GM20431 (cell line): ENCODE measurements at regions not wholly inside any gene's neighbourhood (a gene's known extent, or its start where the extent isn't known, plus 50 kb on each side); places are given as distances from the start of the nearest gene placed in this dataset.

Experiments
- in situ Hi-C: fragments of 300-500 bp; cut with MseI, MboI; formaldehyde crosslinking; loops from one replicate; pipeline ENCODE4 v1.15.0; 2020; ENCODE audit warnings: low sequenced_read_pairs; ENCODE audit not compliant: unreplicated experiment

- in situ Hi-C loops, result no loop called here
Measured at GRCh38 chr16:80433623-80434022, 107.2 kb upstream of the DYNLRB2 start.

- in situ Hi-C loops, result no loop called here
Measured at GRCh38 chr16:80427795-80428194, 113.0 kb upstream of the DYNLRB2 start.

- in situ Hi-C loops, result no loop called here
Measured at GRCh38 chr16:80418517-80419355, 122.1 kb upstream of the DYNLRB2 start.

- in situ Hi-C loops, result no loop called here
Measured at GRCh38 chr16:80417706-80418271, 123.0 kb upstream of the DYNLRB2 start.

GRCh38 chr16:80408014-80408413 is 132.8 kb upstream of the DYNLRB2 start:
- in situ Hi-C loops, result no loop called here

- in situ Hi-C loops, result no loop called here
Measured at GRCh38 chr16:80407265-80407987, 133.4 kb upstream of the DYNLRB2 start.

GRCh38 chr16:80404847-80405246 is 135.9 kb upstream of the DYNLRB2 start:
- in situ Hi-C loops, result no loop called here

GRCh38 chr16:80403894-80404293 is 136.9 kb upstream of the DYNLRB2 start:
- in situ Hi-C loops, result no loop called here

GRCh38 chr16:80390871-80391489 is 149.8 kb upstream of the DYNLRB2 start:
- in situ Hi-C loops, result no loop called here

- in situ Hi-C loops, result no loop called here
Measured at GRCh38 chr16:80390046-80390445, 150.7 kb upstream of the DYNLRB2 start.

- in situ Hi-C loops, result no loop called here
Measured at GRCh38 chr16:80389338-80389737, 151.5 kb upstream of the DYNLRB2 start.

- in situ Hi-C loops, result no loop called here
Measured at GRCh38 chr16:80387318-80387921, 153.4 kb upstream of the DYNLRB2 start.

GRCh38 chr16:80384862-80385261 is 155.9 kb upstream of the DYNLRB2 start:
- in situ Hi-C loops, result no loop called here

- in situ Hi-C loops, result no loop called here
Measured at GRCh38 chr16:80380514-80380913, 160.3 kb upstream of the DYNLRB2 start.

- in situ Hi-C loops, result no loop called here
Measured at GRCh38 chr16:80377096-80377956, 163.5 kb upstream of the DYNLRB2 start.

- in situ Hi-C loops, result no loop called here
Measured at GRCh38 chr16:80375973-80376372, 164.8 kb upstream of the DYNLRB2 start.

GRCh38 chr16:80375513-80375912 is 165.3 kb upstream of the DYNLRB2 start:
- in situ Hi-C loops, result no loop called here

- in situ Hi-C loops, result no loop called here
Measured at GRCh38 chr16:80372341-80372740, 168.5 kb upstream of the DYNLRB2 start.
